Frontal cortex (tissue), 3 donors: ENCODE measurements at regions not wholly inside any gene's neighbourhood (a gene's known extent, or its start where the extent isn't known, plus 50 kb on each side); places are given as distances from the start of the nearest gene placed in this dataset.
"Not testable (repeated sequence)": the region's sequence is repeated elsewhere in the genome, so short reads cannot be mapped to it uniquely, and the experiment has no call there.

Experiments
- DNase-seq, 2 donors: peaks; one replicate each; pipeline ENCODE4 v3.0.0; 2012; ENCODE audit warnings: low spot score in 2 of 2
- FAIRE-seq: peaks from 2 replicates; lab custom pipeline; 2012; peaks lifted over from hg19 to GRCh38; lab: Jason Lieb, UNC
- donor health status: control.
- donor health status: control.
- donor health status: control.

DNA sequence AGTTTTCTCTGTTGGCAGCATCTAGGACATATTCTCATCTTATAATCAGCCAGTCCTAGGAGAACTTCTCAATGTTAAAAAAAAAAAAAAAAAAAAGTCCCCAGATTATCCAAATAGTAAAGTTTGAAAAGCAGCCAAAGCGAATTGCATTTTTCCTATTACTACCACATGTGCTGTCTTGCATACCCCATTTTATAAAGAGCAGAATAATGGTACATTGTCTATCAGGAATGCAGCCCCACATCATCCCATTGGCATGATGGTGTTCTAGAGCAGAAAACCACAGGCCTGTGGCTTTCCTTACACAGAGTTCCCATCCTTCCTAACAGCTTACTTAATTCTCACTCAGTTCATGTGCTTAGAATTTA lies 381.6 kb downstream of the TMEM38B start:
- DNase-seq (no peak), FAIRE-seq (no peak)

DNA sequence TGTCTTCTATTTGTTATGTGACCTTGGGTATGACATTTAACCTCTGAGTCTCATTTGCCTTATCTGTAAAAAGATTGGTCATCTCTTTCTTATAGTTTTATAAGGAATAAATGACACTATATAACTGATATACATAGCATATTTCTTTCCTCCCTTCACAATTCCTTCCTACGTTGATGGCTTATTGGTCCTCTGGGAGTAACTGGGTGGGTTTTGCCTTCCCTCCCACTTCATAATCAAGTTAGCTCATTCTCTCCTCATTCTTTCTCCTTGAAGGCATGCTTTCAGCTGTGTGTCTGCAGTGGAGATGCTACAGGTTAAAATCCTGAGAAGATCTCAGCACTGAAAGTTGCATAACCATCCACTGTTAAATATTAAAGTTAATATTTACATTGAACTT lies 382.4 kb downstream of the TMEM38B start:
- DNase-seq (no peak), FAIRE-seq (no peak)

DNA sequence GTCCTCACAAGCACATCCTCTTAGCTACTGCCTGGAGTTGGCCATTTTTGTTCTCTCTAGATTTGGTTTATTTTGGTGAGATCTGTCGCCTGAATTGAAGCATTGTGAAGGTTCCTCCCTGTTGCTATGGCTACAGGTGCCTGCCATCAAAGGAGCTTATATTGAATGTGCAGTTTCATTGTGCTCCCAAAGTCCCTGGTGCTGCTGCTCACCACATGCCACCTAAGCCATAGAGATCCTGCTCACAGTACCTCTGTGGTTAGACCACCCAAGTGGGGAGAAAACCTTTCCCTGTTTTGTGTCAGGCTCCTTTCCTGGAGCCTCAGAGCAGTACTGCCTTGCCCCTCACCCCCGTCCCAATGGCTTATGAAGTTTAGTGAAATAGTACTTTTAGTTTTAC lies 383.4 kb downstream of the TMEM38B start:
- FAIRE-seq (no peak), DNase-seq (no peak)

DNA sequence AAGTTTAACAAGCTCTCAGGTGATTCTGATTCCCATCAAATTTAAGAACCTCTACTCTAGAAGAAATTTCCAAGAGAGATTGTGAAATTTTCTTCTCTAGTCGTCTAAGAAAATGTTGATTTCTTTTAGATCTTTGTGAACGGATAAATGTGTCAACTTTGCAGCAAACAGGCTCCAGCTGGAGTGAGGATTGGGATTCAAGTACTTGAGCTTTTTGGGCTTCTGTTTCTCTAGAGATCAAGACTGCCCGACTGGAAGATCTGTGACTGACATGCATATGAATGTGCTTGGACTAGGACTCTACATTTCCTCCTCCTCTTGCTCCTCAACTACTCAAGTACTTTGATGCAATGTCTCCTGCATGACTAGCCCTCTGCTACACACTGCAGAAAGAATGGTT lies 388.3 kb downstream of the TMEM38B start:
- DNase-seq (no peak), FAIRE-seq (no peak)

DNA sequence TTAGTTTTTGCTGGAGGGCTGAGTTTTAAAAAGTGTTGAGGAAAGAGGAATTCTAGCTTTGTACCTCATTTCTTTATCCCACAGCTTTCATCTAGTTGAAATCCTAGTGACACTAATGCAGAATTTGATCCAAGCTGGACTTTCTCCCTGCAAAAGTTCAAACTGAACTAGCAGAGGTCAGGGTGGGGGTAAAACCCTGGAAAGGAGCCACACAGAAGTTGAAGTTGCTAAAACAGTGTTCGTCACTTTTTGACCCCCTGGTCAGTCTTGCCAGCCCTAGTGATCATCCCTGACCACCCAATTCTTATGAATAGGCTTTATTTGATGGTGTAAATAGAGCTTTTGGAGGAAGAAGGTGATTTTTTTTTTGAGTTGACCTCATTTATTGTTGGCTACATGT lies 390.4 kb downstream of the TMEM38B start:
- FAIRE-seq: no peak
- DNase-seq: no peak

DNA sequence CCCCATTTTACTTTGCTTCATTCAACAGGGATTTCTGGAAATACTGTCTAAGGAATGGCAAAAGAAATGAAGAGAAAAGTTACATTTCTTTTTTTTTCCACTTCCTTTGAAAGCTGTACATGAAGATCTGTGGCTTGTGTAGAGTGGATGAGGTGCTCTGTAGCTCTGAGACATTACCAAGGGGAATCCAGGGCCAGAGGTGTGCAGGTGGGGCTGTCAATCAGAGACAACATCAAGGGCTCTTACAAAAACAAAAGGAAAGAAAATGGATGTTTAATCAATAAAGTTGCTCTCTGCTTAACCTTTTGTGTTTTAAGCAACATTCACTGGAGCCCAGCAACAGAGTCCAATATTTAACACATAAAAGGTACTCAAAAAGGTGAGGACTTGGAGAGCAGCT lies 391.1 kb downstream of the TMEM38B start:
- DNase-seq: no peak
- FAIRE-seq: no peak

DNA sequence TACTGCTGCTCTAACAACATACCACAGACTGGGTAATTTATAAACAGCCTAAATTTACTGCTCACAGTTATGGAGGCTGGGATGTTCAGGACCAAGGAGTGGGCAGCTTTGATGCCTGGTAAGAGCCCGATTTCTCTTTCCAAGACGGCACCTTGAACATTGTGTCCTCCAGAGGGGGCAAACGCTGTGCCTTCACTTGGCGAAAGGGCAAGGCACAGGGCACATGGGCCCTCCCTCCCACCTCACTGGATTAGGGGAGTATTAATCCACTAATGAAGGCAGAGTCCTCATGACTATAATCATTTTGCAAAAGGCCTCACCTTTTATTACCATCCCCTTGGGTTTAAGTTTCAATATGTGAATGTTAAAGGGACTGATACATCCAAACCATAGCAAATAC lies 397.7 kb downstream of the TMEM38B start:
- DNase-seq (no peak), FAIRE-seq (no peak)

DNA sequence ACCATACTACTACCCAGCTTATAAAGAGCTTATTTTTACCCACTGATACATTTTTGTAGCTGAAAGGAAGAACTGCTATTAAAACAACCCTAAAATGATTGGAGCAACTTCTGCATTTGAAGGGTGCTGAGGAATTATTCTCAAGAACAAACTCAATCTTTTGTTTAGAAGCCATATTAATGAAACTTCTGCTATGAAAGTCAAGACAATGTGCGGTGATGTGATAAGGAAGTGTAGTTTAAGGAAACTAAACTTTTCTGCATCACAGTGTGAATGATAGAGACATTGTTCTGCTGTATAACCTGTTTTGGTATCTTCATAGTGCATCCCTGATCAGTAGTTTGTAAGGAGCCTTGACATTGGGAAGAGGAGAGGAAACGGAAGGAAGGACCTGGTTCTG lies 408.5 kb downstream of the TMEM38B start:
- no peak for FAIRE-seq
- DNase-seq: no peak

DNA sequence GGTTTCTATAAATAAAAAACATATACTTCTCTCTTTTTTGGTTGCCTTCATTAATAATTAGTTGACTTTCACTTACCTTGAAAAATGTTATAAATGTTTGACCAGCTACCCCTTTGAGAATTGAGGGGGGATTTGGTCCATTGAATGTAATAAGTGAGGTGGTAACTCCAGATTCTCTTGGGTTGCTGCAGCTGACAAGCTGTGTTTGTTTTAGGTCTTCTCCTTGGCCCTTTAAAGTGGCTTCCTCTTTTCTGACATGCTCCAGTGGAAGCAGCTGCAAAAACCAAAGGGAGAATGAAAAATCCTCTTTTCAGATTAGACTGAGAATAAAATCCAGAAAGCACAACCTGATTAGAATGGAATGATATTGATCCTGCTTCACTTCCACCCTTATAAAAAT lies 410.5 kb downstream of the TMEM38B start:
- no peak for FAIRE-seq

DNA sequence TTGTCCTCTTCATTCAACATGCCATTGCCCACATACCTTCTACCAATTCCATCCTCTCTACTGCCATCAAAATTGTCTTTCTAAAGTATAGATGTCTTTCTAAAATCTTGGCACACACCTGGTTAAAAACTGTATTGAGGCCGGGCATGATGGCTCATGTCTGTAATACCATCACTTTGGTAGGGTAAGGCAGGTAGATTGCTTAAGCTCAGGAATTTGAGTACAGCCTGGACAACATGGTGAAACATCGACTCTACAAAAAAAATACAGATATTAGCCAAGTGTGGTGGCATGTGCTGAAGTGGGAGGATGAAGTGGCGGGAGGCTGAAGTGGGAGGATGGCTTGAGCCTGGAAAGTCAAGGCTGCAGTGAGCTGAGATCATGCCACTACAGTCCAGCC lies 412.1 kb downstream of the TMEM38B start:
- FAIRE-seq (no peak), DNase-seq (no peak)

More for the DNA sequence above, 410.5 kb downstream of the TMEM38B start:
- DNase-seq: no peak

DNA sequence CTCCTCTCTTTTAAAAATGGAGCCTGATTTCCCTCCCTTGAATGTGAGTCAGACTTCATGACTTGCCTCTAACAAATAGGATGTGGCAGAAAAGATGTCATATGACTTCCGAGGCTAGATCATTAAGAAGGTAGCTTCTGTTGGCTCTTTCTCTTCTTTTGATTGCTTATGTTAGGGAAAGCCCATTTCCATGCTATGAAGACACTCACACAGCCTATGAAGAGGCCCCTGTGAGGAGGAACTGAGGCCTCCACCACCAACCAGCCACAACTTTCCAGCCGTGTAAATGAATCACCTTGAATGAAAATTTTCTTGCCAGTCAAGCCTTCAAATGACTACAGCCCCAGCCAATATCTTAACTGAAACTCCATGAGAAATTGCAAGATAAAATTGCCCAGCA lies 413.4 kb downstream of the TMEM38B start:
- DNase-seq: no peak
- no peak for FAIRE-seq

DNA sequence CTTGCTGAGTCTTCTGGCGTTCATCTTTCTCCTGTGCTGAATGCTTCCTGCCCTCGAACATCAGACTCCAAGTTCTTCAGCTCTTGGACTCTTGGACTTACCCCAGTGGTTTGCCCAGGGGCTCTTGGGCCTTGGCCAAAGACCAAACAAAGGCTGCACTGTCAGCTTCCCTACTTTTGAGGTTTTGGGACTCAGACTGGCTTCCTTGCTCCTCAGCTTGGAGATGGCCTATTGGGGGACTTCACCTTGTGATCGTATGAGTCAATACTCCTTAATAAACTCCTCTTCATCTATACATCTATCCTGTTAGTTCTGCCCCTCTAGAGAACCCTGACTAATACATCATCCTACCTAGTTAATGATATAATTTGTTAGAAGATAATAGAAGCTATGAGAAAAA lies 415.4 kb downstream of the TMEM38B start:
- not testable (repeated sequence) for DNase-seq, FAIRE-seq

DNA sequence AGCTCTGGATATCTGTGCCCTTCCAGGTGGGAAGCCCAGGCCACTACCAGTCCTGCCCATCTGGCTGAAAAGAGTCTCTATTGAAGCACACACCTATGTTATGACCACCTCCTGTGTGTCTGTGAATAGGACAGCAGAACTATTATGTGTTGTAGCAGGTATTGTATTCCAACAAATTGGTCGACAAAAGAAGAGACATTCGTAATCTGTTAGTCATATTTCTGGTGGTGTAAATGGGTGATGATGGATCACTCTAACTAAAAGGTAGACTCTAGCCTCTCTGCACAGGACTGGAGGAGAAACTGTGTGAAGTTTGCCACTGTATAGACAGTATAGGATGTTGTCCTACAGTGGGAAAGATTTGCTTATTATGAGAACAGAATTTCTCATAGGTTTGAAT lies 416.1 kb downstream of the TMEM38B start:
- no peak for FAIRE-seq
- DNase-seq: no peak

DNA sequence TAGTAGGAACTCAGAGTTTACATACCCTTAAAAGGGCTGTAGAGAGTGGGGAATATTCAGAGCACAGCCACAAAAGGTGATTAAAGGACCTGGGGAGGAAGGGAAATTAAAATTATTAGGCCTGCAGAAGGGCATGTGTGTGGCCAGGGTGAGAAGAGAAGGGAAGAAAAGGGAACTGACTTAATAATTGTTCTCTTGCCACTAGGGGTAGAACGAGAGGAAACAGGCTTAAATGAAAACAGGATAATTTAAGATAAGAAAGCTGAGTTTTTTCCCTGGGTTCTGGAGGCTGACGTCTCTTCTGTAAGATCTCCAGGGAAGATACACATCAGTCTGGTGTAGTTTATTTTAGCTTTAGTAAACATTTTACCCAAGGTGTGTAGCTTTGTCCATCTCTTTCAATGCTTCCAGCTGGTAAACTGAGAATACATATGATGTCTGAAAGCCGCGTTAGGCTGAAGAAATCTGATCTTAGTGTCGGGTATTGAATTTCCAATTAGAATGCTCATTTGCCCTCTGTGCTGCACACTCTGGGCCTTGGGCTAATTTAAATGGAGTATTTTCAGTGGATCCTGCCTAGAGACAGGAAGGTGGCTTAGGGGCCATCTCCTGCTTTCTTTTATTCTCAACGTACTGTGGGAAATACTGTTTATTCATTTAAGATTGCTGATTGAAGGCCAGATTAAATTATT lies 416.8 kb downstream of the TMEM38B start:
- FAIRE-seq: no peak
- DNase-seq: no peak

DNA sequence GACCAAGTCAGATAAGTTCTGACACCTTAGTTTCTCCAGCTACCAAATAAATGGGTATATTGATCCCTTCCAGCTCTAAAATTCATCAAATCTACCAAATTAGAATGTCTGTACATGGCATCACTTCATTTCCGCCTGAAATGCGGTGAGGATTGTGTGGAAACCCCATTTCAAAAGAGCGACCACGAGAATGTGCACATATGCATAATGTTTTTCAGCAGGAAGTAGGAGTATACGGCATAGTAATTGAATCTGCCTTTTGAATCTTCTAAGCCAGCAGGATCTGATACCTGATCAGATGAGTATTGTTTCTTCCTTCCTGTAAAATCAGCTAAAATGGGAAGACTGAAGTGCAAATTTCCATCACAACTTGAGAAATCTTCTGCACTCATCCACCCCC lies 418.6 kb downstream of the TMEM38B start:
- FAIRE-seq: no peak
- no peak for DNase-seq

DNA sequence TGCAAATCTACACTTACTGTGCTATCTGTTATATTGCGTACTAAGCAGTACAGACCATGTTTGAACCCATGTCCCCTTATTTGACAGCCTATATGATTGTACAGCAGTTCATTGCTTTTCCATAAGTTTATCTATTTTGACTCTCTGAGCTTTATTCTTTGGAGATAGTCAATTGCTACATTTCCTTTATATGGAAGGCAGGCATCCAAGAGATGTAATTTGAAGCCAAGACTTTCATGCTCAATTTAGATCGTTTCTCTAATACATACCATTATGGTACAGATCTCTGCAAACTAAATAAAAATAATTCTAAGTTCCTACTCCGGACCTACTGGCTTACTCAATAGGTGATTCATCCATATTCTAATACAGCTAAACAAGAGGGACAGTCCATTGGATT lies 424.8 kb downstream of the TMEM38B start:
- FAIRE-seq: no peak
- no peak for DNase-seq

DNA sequence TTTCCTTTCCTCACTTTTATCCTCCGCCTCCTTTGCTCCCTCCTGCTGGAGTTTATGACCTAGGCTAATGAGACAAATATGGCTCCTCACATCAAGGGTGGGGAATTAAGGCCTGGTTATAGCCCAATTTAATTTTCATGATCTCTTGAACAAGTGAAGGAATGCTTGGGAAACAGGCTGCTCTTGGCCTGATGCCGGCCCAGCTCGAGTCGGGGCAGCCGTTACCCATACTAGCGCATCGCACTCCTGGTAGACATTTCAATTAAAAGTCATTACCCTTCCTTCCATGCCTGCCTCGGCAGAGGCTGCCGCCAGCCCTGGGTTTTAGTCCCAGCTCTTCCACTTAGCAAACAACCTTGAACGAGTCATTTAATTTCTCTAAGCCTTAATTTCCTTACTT lies 425.7 kb downstream of the TMEM38B start:
- DNase-seq (no peak), FAIRE-seq (no peak)

DNA sequence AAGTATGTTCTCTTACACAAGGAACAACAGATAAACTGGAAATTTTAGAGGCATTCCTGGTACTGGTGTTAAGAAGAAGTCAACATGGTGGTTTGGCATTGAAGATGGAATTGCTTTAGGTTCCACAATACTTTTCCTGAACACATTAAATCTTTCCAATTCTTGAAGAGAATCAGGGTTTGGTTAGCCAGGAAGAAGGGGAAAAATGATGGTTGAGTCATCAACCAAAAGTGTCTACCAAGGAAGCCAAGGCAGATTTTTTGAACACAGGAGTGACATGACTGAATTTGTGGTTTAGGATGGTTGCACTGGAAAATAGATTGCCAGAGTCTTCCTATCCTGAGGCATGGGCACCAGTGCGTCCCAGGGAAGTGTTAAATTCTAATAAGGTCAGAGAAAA lies 433.4 kb downstream of the TMEM38B start:
- DNase-seq (no peak), FAIRE-seq (no peak)

DNA sequence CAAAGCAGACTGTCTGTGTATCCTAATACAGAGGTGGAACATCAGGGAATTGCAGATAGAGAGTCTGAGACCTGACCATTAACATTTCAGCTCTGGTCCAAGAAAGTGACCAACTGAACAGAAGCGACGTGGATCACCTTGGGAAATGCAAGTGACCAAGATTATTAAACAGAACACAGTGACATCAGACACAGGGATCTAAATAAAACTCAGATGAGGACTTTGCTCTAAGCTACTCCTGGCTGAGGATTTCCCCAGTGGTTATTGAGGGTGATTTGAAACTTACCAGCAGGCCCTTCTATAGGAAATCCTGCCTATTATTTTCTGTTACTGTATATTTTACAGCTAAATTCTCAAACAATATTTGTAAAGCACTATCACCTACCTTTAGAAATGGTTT lies 436.0 kb downstream of the TMEM38B start:
- DNase-seq (no peak), FAIRE-seq (no peak)

DNA sequence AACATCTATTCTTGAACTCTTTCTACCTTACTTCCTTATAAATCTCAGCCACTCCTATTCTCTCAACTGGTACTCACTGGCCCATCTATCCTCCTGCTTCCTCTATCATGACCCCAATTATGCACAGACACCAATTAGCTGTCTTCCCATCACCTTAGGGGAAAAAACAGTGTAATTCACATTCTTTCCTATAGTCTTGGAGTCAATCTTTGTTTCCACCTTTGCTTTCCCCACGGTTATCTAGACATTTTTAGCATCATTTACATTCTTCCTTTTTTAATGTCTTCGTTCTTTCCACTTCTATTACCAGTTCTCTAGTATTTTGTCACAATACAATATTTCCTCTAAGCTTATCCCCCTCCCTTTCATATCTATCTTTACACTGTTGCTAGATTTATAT lies 449.4 kb downstream of the TMEM38B start:
- FAIRE-seq (no peak), DNase-seq (no peak)

DNA sequence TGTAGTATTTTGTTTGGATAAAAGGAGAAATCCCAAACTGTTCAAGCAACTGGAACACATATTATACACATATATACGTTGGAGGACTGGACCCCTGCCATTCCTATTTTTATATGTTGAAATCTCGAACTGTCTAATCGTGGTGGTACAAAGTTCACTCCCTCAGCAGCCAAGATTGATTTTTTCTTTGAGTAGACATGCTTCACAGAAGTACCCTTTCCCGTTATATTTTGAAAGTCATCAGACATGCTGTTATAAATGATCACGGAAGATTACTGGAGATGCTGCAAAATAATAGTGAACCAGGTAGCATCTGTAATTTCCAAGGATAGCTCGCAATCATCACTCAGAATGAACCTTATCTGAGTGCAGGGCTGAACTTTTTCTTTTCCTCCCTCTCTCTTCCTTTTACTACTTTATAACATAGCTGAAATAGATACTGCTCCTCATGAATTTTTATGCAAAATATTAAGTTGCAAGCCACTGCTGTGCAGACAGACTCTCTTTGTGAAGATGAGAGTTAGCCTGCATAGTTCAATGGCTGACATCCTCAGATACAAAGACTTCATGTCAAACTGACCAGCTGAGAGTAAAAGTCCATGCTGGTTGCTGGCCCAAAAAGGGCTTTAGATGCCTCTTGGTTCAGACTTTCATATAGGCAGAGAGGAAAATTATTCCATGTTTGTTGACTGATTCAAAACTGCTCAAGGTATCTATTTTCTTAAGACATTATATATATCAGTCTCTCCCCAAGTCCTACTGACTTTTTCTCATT lies 451.9 kb downstream of the TMEM38B start:
- FAIRE-seq (no peak), DNase-seq (no peak)

DNA sequence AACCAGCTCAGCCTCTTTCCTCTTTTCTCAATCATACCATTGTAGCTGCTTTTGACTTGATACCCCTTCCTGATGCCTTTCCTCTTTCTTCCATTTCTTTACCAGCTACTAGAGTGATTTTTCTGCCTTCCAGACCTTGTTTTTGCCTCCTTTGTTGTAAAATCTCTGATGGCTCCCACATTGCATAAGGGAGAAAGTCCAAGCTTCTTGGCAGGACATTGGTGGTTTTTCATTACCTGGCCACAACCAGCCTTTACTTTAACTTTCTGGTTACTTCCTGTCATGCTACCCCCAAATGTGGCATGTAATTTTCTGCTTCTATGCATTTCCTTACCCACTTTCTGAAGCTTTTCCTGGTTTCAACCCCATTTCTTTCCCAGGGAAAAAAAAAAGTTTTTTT lies 452.5 kb downstream of the TMEM38B start:
- FAIRE-seq (no peak), DNase-seq (no peak)
